ENCODE measurements at regions not wholly inside any gene's neighbourhood (a gene's known extent, or its start where the extent isn't known, plus 50 kb on each side); places are given as distances from the start of the nearest gene placed in this dataset.

DNA sequence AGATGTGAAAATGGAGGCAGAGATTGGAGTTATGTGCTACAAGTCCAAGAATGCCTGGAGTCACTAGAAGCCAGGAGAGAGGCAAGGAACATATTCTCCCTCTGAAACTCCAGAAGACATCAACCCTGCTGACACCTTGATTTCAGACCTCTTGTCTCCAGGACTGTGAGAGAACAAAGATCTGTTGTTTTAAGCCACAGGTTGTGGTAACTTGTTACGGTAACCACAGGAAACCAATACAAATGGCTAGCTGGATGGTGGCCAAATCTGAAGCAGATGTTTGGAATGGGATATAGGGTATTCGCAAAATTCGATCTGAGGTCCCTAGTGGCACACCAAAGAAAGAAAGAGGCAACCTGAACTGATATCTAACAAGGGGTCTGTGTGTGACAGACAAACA, 129.0 kb downstream of the HERPUD2 start:
- no peak for TF ChIP-seq POLR2A (IDR thresholded peaks at IDR 0.05)
- TF ChIP-seq, protein P1, sequence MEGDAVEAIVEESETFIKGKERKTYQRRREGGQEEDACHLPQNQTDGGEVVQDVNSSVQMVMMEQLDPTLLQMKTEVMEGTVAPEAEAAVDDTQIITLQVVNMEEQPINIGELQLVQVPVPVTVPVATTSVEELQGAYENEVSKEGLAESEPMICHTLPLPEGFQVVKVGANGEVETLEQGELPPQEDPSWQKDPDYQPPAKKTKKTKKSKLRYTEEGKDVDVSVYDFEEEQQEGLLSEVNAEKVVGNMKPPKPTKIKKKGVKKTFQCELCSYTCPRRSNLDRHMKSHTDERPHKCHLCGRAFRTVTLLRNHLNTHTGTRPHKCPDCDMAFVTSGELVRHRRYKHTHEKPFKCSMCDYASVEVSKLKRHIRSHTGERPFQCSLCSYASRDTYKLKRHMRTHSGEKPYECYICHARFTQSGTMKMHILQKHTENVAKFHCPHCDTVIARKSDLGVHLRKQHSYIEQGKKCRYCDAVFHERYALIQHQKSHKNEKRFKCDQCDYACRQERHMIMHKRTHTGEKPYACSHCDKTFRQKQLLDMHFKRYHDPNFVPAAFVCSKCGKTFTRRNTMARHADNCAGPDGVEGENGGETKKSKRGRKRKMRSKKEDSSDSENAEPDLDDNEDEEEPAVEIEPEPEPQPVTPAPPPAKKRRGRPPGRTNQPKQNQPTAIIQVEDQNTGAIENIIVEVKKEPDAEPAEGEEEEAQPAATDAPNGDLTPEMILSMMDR (IDR thresholded peaks at IDR 0.05 in 4 of 5, conservative IDR thresholded peaks at IDR 0.05 in 1 of 5): no peak

All from gastrocnemius medialis (tissue), 4 donors.